HL-60 (cell line): ENCODE measurements at regions not wholly inside any gene's neighbourhood (a gene's known extent, or its start where the extent isn't known, plus 50 kb on each side); places are given as distances from the start of the nearest gene placed in this dataset.

Experiments used
- DNase-seq, 2 experiments: peaks; one replicate each; pipeline ENCODE4 v3.0.0-alpha.2; 2010 to 2020; ENCODE audit warnings: low read depth in 1 of 2, low spot score in 1 of 2
- H3K27ac ChIP-seq: fragments of 250-450 bp; sonication (Bioruptor Pico); replicated peaks from 2 replicates; pipeline ENCODE4 v1.5.1; 2020; ENCODE audit warnings: mild to moderate bottlenecking, moderate library complexity
- H3K27me3 ChIP-seq: fragments of 250-450 bp; sonication (Bioruptor Pico); 2 replicates; pipeline ENCODE4 v1.5.1; 2021; ENCODE audit warnings: mild to moderate bottlenecking, moderate library complexity; ENCODE audit not compliant: insufficient read depth, poor library complexity, severe bottlenecking
- H3K4me3 ChIP-seq: replicated peaks from 2 replicates; pipeline ENCODE4 v1.5.1; 2011; ENCODE audit warnings: mild to moderate bottlenecking, control low read depth, low read length; ENCODE audit not compliant: insufficient read depth
- GABPA ChIP-seq: IDR thresholded peaks from 2 replicates; pipeline ENCODE4 v1.6.1; 2012; ENCODE audit warnings: low read depth
- POLR2AphosphoS5 ChIP-seq: IDR thresholded peaks from 2 replicates; pipeline ENCODE4 v1.6.1; 2012; ENCODE audit warnings: low read depth
- SPI1 ChIP-seq: IDR thresholded peaks from 2 replicates; pipeline ENCODE4 v1.6.1; 2012; ENCODE audit warnings: low read depth, mild to moderate bottlenecking, borderline replicate concordance
- TF ChIP-seq, protein P1 (sequence below): IDR thresholded peaks from 2 replicates; pipeline ENCODE4 v1.6.1; 2012; ENCODE audit warnings: low read depth; ENCODE audit not compliant: insufficient replicate concordance
- TF ChIP-seq, protein P2 (sequence below): IDR thresholded peaks from one replicate; pipeline ENCODE4 v1.5.1; 2011; ENCODE audit warnings: low read length, control low read depth, inconsistent platforms; ENCODE audit not compliant: insufficient read depth

DNA sequence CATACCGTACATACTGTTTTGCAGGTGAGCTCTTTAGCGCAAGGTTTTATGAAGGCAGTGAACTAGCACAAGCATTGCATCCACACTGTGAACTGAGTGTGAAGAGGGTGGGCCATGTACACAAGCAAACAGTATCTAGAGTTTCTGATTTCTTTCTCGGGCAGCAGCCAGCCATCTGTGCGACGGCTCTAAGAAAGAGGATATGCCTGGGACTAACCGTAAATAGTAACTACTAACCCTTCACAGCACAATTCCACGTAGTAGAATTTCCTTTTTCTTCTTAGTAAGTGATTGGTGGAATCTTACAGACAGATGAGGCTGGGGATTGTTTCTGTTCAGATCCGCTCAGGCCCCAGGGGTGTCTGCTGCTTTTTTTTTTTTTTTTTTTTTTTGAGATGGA is 89.0 kb downstream of the DRD1 start:
- no peaks in the 10 kb centered on the region for H3K27me3 ChIP-seq
- no peak overlapping the region for H3K27ac ChIP-seq
- no peak for DNase-seq
- H3K4me3 ChIP-seq, result no peak overlapping the region
- TF ChIP-seq, protein P1, sequence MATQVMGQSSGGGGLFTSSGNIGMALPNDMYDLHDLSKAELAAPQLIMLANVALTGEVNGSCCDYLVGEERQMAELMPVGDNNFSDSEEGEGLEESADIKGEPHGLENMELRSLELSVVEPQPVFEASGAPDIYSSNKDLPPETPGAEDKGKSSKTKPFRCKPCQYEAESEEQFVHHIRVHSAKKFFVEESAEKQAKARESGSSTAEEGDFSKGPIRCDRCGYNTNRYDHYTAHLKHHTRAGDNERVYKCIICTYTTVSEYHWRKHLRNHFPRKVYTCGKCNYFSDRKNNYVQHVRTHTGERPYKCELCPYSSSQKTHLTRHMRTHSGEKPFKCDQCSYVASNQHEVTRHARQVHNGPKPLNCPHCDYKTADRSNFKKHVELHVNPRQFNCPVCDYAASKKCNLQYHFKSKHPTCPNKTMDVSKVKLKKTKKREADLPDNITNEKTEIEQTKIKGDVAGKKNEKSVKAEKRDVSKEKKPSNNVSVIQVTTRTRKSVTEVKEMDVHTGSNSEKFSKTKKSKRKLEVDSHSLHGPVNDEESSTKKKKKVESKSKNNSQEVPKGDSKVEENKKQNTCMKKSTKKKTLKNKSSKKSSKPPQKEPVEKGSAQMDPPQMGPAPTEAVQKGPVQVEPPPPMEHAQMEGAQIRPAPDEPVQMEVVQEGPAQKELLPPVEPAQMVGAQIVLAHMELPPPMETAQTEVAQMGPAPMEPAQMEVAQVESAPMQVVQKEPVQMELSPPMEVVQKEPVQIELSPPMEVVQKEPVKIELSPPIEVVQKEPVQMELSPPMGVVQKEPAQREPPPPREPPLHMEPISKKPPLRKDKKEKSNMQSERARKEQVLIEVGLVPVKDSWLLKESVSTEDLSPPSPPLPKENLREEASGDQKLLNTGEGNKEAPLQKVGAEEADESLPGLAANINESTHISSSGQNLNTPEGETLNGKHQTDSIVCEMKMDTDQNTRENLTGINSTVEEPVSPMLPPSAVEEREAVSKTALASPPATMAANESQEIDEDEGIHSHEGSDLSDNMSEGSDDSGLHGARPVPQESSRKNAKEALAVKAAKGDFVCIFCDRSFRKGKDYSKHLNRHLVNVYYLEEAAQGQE, result no peak
- TF ChIP-seq, protein P2, sequence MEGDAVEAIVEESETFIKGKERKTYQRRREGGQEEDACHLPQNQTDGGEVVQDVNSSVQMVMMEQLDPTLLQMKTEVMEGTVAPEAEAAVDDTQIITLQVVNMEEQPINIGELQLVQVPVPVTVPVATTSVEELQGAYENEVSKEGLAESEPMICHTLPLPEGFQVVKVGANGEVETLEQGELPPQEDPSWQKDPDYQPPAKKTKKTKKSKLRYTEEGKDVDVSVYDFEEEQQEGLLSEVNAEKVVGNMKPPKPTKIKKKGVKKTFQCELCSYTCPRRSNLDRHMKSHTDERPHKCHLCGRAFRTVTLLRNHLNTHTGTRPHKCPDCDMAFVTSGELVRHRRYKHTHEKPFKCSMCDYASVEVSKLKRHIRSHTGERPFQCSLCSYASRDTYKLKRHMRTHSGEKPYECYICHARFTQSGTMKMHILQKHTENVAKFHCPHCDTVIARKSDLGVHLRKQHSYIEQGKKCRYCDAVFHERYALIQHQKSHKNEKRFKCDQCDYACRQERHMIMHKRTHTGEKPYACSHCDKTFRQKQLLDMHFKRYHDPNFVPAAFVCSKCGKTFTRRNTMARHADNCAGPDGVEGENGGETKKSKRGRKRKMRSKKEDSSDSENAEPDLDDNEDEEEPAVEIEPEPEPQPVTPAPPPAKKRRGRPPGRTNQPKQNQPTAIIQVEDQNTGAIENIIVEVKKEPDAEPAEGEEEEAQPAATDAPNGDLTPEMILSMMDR, result no peak
- TF ChIP-seq SPI1 (no peak), POLR2AphosphoS5 (no peak), GABPA (no peak)

DNA sequence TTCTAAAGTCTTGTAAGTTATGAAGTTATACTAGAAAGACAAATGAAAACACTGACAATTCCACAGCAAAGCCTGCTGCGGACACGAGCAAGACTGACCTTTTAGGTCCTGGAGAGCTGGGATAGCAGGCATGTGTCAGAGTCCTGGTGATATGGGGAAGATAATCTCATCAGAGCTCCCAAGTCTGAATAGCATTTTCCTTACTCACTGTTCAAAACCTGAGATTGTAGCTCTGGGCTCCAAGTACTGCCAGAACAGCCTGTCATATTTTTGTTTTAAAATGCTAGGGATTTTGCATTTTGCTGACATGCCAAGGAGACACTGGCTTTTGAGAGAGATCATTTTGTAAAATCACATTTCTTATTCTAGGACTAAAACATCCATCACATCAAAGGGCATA is 90.1 kb downstream of the DRD1 start:
- TF ChIP-seq, protein P2, result no peak
- TF ChIP-seq POLR2AphosphoS5 (no peak), SPI1 (no peak), GABPA (no peak)
- TF ChIP-seq, protein P1, result no peak
- DNase-seq, result no peak
- H3K27me3 ChIP-seq, result no peaks in the 10 kb centered on the region
- no peak overlapping the region for H3K27ac ChIP-seq
- no peak overlapping the region for H3K4me3 ChIP-seq

DNA sequence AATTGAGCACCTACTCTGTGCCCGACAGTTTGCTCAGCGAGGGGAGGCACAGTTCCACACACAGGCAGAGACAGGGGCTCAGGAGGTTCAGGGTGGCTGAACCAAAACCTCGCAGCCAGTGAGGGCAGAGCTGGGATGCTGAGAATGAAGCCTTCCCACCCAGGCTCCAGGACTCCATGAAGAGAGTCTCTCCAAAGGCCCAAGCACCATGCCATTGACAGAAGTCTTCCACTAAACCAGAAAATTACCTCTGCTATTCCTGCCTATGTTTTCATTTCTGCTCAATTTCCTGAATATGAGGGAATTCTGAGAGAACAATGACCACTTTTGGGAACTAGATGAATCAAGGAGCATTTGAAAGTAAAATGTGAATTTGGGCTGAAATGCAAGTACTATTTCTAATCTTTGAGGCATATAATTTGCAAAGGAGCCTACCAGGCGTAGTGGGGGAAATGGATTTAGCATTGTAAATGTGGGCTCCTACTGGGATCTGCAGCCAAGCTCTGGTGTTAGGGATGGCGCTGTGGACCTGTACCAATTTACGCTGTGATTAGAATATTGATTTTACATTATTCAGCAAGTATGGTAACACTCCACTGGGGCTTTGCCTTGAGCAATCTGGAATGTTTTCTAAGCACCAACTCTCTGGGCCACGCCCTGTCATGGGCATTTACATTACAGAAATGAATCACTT is 91.9 kb downstream of the DRD1 start:
- no peak for TF ChIP-seq POLR2AphosphoS5
- TF ChIP-seq, protein P1, result no peak
- no peak for TF ChIP-seq SPI1
- TF ChIP-seq GABPA, result no peak
- TF ChIP-seq, protein P2, result no peak
- Histone ChIP-seq H3K4me3 (no peak overlapping the region), H3K27ac (no peak overlapping the region), H3K27me3 (no peaks in the 10 kb centered on the region)
- DNase-seq, result no peak
